GM12864 (cell line): ENCODE measurements at regions not wholly inside any gene's neighbourhood (a gene's known extent, or its start where the extent isn't known, plus 50 kb on each side); places are given as distances from the start of the nearest gene placed in this dataset.
A peak's percentile ranks its signal among the peaks of the same experiment; 100 is the strongest.
"Not testable (repeated sequence)": the region's sequence is repeated elsewhere in the genome, so short reads cannot be mapped to it uniquely, and the experiment has no call there.

Source experiments
- DNase-seq: peaks from one replicate; pipeline ENCODE4 v3.0.0-alpha.2; 2011; ENCODE audit warnings: low read depth
- H3K4me3 ChIP-seq: 2 replicates; pipeline ENCODE4 v1.5.1; 2011; ENCODE audit warnings: mild to moderate bottlenecking, low read depth, low read length, control low read depth
- CTCF ChIP-seq: IDR thresholded peaks from 2 replicates; pipeline ENCODE4 v1.5.1; 2011; ENCODE audit warnings: low read depth, mild to moderate bottlenecking, moderate library complexity, low read length, control low read depth, inconsistent platforms; ENCODE audit errors: missing control alignments

DNA sequence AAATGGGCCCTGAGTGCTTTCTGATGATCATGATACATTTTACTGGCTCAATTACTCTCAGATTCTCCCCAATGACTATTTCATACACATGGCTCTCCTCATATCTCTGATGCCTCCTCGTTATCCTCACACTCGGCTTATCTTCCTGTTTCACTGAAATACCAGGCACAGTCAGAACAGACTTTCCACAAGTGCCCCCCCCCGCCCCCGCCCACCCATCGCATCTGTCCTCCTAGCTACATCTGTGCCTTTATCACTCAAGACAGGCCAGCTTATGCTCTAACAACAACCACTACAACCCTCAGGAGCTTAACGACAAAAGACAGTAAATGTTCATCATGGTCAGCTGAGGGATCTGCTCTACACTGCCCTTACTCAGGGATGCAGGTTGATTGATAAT lies 610.6 kb upstream of the DIPK2B start:
- no peak for DNase-seq
- H3K4me3 ChIP-seq, result no peak overlapping the region
- no peak for TF ChIP-seq CTCF

DNA sequence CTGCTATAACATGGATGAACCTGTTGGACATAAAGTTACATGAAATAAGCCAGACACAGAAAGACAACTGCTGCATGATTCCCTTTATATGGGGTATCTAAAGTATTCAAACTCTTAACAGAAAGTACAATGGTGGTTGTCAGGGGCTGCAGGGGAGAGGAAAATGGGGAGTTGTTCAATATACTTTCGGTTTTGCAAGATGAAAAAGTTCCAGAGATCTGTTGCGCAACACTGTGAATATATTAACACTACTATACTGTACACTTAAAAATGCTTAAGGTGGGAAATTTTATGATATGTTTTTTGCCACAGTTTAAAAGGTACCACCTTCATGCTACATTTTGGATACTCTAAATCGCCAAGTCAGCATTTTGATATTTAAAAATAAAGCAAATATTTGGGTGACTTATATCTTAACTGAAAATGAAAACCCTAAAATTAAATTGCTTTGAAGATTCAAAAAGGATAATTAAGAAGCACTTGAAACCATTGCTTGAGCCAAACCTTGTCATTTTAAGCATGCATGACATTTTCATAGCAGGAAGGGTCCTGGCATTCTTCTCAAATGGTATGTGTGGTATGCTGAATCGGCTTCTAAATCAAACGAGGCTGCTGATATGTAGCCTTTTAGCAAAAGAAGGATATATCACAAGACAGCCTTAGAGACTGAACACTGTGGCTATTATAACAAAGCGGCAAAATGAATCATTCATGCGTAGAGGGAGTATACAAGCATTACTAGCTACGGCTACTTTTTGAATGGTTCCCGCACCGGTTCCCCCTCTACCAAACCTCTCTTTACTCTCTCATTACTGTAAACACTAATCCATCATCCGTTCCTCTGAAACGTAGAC lies 607.1 kb upstream of the DIPK2B start:
- TF ChIP-seq CTCF, result no peak
- no peak for DNase-seq

GRCh38 chrX:45806410-45807121 lies 605.9 kb upstream of the DIPK2B start:
- H3K4me3 ChIP-seq, result no peak overlapping the region
- no peak for DNase-seq
- no peak for TF ChIP-seq CTCF

More for the DNA sequence above, 607.1 kb upstream of the DIPK2B start:
- no peak overlapping the region for H3K4me3 ChIP-seq

DNA sequence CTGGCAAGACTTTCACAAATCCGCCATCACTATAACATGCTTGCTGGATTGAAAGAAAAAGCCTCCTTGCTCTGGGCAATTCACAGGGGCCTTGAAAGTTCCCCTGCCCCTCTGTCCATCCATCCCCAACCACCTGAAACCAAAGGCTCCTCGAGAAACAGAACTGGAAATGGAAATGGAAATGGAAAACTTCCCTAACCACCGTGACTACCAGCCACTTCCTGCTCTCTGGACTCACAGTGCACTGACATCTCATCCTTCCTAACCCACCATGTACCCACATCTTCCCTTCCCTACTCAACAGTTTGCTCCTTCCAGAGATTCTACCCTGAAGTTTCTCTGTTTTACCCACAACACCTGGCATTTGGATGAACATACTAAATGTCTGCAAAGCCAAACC lies 603.6 kb upstream of the DIPK2B start:
- no peak for DNase-seq
- no peak overlapping the region for H3K4me3 ChIP-seq
- no peak for TF ChIP-seq CTCF

DNA sequence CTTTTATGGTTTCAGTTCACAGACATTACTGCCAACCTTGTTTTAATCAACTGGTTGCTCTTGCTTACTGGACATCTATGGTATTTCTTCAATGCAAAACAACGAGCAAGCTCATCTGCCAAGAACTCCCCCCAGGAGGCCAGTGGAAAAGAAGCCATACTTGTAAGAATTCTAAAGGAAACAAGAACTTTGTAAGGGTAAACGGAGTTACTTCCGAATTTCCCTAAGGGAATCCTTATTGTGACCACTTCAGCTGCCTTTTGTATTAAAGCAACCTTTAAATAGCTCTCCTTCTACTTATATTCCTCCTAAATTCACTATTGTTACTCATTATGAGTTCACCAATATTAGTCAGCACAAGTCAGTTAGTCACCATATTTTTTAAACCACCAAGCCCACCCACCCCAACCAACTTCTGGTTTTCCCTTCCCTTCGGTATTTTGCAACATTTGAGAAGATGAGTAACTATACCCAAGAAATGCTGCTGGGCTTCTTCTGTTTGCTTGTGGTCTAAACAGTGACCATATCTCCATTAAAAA lies 602.8 kb upstream of the DIPK2B start:
- TF ChIP-seq CTCF, result no peak
- no peak for DNase-seq
- no peak overlapping the region for H3K4me3 ChIP-seq

DNA sequence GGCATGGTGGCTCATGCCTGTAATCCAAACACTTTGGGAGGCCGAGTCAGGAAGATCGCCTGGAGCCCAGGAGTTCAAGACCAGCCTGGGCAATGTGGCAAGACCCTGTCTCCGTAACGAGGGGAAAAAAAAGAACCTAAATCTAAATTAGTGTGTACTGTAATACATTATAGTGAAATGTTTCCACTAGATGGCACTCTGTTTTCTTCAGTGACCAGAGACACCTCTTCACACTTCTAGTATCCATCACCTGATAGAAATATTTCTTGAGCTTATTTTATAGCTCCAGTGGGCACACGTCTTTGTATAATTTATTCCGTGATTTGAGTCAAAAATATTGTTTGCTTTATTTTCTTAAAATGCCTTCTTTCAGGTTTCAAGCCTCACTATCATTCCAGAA lies 600.9 kb upstream of the DIPK2B start:
- no peak overlapping the region for H3K4me3 ChIP-seq
- peak; percentile 31 for TF ChIP-seq CTCF
- DNase-seq, result no peak

DNA sequence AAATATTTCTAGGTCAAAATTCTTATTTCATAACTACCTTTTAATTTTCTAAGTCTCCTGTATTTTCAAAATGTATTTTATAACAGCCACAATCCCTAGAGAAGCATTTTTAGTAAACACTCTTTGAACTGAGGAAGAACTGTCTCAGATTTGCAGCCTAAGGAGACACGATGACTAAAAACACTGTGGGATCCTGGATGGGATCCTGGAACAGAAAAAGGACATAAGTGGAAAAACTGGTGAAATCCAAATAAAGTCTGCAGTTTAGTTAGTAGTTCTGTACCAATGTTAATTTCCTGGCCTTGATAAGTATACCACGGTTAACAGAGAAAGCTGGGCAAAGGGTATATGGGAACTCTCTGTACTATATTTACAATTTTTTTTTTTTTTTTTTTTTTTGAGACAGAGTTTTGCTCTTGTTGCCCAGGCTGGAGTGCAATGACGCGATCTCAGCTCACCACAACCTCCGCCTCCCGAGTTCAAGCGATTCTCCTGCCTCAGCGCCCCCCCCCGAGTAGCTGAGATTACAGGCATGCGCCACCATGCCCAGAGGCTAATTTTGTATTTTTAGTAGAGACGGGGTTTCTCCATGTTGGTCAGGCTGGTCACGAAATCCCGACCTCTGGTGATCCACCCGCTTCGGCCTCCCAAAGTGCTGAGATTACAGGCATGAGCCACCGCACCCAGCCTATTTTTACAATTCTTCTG lies 600.2 kb upstream of the DIPK2B start:
- not testable (repeated sequence) for H3K4me3 ChIP-seq, DNase-seq
